H9 (cell line): ENCODE measurements at regions not wholly inside any gene's neighbourhood (a gene's known extent, or its start where the extent isn't known, plus 50 kb on each side); places are given as distances from the start of the nearest gene placed in this dataset.

ENCODE experiments used
- DNase-seq: peaks from one replicate; pipeline ENCODE4 v3.0.0-alpha.2; 2017
- H2AFZ ChIP-seq: one replicate; pipeline ENCODE4 v1.6.1; 2013; ENCODE audit warnings: mild to moderate bottlenecking, low read length, control low read depth, moderate library complexity
- H2AK5ac ChIP-seq: 2 replicates; pipeline ENCODE4 v1.6.1; 2013; ENCODE audit warnings: low read length, control low read depth, mixed read lengths; ENCODE audit not compliant: insufficient read length
- H2BK120ac ChIP-seq: one replicate; pipeline ENCODE4 v1.6.1; 2013; ENCODE audit warnings: low read depth, mild to moderate bottlenecking, low read length, control low read depth, inconsistent platforms; ENCODE audit not compliant: poor library complexity, severe bottlenecking
- H2BK12ac ChIP-seq: 2 replicates; pipeline ENCODE4 v1.6.1; 2013; ENCODE audit warnings: low read length, control low read depth, mixed read lengths, low read depth; ENCODE audit not compliant: insufficient read length
- H2BK15ac ChIP-seq: 2 replicates; pipeline ENCODE4 v1.6.1; 2013; ENCODE audit warnings: low read depth, low read length, control low read depth
- H2BK20ac ChIP-seq: one replicate; pipeline ENCODE4 v1.6.1; 2013; ENCODE audit warnings: low read depth, mild to moderate bottlenecking, low read length, control low read depth, inconsistent platforms; ENCODE audit not compliant: poor library complexity, severe bottlenecking
- H2BK5ac ChIP-seq: 2 replicates; pipeline ENCODE4 v1.6.1; 2013; ENCODE audit warnings: low read length, control low read depth, mixed read lengths; ENCODE audit not compliant: insufficient read length
- H3K14ac ChIP-seq: 2 replicates; pipeline ENCODE4 v1.6.1; 2013; ENCODE audit warnings: low read length, control low read depth; ENCODE audit not compliant: insufficient read depth
- H3K18ac ChIP-seq: 2 replicates; pipeline ENCODE4 v1.6.1; 2013; ENCODE audit warnings: low read depth, mild to moderate bottlenecking, mixed read lengths, low read length, control low read depth; ENCODE audit not compliant: insufficient read length
- H3K23ac ChIP-seq: 2 replicates; pipeline ENCODE4 v1.6.1; 2013; ENCODE audit warnings: low read length, control low read depth, mixed read lengths, low read depth; ENCODE audit not compliant: insufficient read length
- H3K23me2 ChIP-seq: 2 replicates; pipeline ENCODE4 v1.6.1; 2013; ENCODE audit warnings: low read depth, mild to moderate bottlenecking, mixed read lengths, low read length, control low read depth; ENCODE audit not compliant: insufficient read length, poor library complexity, severe bottlenecking
- H3K27ac ChIP-seq: 2 replicates; pipeline ENCODE4 v1.5.1; 2013; ENCODE audit warnings: low read length, control low read depth, mixed read lengths, low read depth; ENCODE audit not compliant: insufficient read length
- H3K27me3 ChIP-seq: 2 replicates; pipeline ENCODE4 v1.6.1; 2013; ENCODE audit warnings: low read length, control low read depth, inconsistent platforms; ENCODE audit not compliant: insufficient read depth
- H3K4ac ChIP-seq: 2 replicates; pipeline ENCODE4 v1.6.1; 2013; ENCODE audit warnings: low read depth, mild to moderate bottlenecking, control low read depth, inconsistent platforms, low read length, moderate library complexity
- H3K4me1 ChIP-seq: 2 replicates; pipeline ENCODE4 v1.6.1; 2013; ENCODE audit warnings: low read length, control low read depth, inconsistent platforms; ENCODE audit not compliant: insufficient read depth
- H3K4me2 ChIP-seq: 2 replicates; pipeline ENCODE4 v1.6.1; 2013; ENCODE audit warnings: low read length, control low read depth, mixed read lengths; ENCODE audit not compliant: insufficient read length, insufficient read depth
- H3K56ac ChIP-seq: 2 replicates; pipeline ENCODE4 v1.6.1; 2013; ENCODE audit warnings: low read depth, mild to moderate bottlenecking, mixed read lengths, low read length, control low read depth; ENCODE audit not compliant: insufficient read length
- H3K79me1 ChIP-seq: 2 replicates; pipeline ENCODE4 v1.6.1; 2013; ENCODE audit warnings: low read depth, mild to moderate bottlenecking, moderate library complexity, low read length, control low read depth, inconsistent platforms; ENCODE audit not compliant: insufficient read depth, poor library complexity, severe bottlenecking
- H3K79me2 ChIP-seq: 2 replicates; pipeline ENCODE4 v1.6.1; 2013; ENCODE audit warnings: low read length, control low read depth, inconsistent platforms; ENCODE audit not compliant: insufficient read depth
- H3K9ac ChIP-seq: 2 replicates; pipeline ENCODE4 v1.6.1; 2013; ENCODE audit warnings: low read length, control low read depth, mixed read lengths; ENCODE audit not compliant: insufficient read length; ENCODE audit errors: extremely low read depth
- H3K9me3 ChIP-seq: one replicate; pipeline ENCODE4 v1.6.1; 2013; ENCODE audit warnings: low read depth, low read length, inconsistent platforms; ENCODE audit not compliant: control insufficient read depth
- H3T11ph ChIP-seq: one replicate; pipeline ENCODE4 v1.6.1; 2013; ENCODE audit warnings: mild to moderate bottlenecking, low read length, control low read depth, inconsistent platforms
- H4K20me1 ChIP-seq: one replicate; pipeline ENCODE4 v1.6.1; 2013; ENCODE audit not compliant: control insufficient read depth, insufficient read length, insufficient read depth
- H4K5ac ChIP-seq: 2 replicates; pipeline ENCODE4 v1.6.1; 2013; ENCODE audit warnings: low read depth, mild to moderate bottlenecking, mixed read lengths, low read length, control low read depth; ENCODE audit not compliant: insufficient read length
- H4K8ac ChIP-seq: replicated peaks from 2 replicates; pipeline ENCODE4 v1.6.1; 2013; ENCODE audit warnings: low read length, control low read depth, mixed read lengths, low read depth; ENCODE audit not compliant: insufficient read length
- H4K91ac ChIP-seq: 2 replicates; pipeline ENCODE4 v1.6.1; 2013; ENCODE audit warnings: low read depth, mild to moderate bottlenecking, moderate library complexity, mixed read lengths, low read length, control low read depth; ENCODE audit not compliant: insufficient read length
- H3K27ac Mint-ChIP-seq, 3 experiments: 2 replicates in 2 of 3; 3 replicates in 1 of 3; pipeline ENCODE4 v1.8.0; 2020 to 2021; ENCODE audit warnings: mixed read lengths in 3 of 3, mild to moderate bottlenecking in 1 of 3, moderate library complexity in 1 of 3
- H3K27me3 Mint-ChIP-seq: 2 replicates; pipeline ENCODE4 v1.8.0; 2021; ENCODE audit warnings: low read depth, mild to moderate bottlenecking, moderate library complexity, mixed read lengths
- H3K36me3 Mint-ChIP-seq, 3 experiments: 2 replicates in 2 of 3; 3 replicates in 1 of 3; pipeline ENCODE4 v1.8.0; 2020 to 2021; ENCODE audit warnings: low read depth in 3 of 3, mixed read lengths in 3 of 3; ENCODE audit not compliant: insufficient read depth in 1 of 3
- H3K4me1 Mint-ChIP-seq, 2 experiments: 2 replicates each; pipeline ENCODE4 v1.8.0; 2020; ENCODE audit warnings: mixed read lengths in 2 of 2
- H3K4me3 Mint-ChIP-seq, 2 experiments: 2 replicates in 1 of 2; 3 replicates in 1 of 2; pipeline ENCODE4 v1.8.0; 2020 to 2021; ENCODE audit warnings: mild to moderate bottlenecking in 2 of 2, mixed read lengths in 2 of 2, moderate library complexity in 1 of 2
- H3K9me3 Mint-ChIP-seq, 2 experiments: 2 replicates in 1 of 2; 3 replicates in 1 of 2; pipeline ENCODE4 v1.8.0; 2020; ENCODE audit warnings: mild to moderate bottlenecking in 2 of 2, mixed read lengths in 2 of 2, moderate library complexity in 1 of 2
- CTCF ChIP-seq: fragments of 200-600 bp; sonication (generic); conservative IDR thresholded peaks from 3 replicates; pipeline ENCODE4 v1.8.0; 2021; ENCODE audit warnings: antibody characterized with exemption, mild to moderate bottlenecking
- WGBS: extraction: QIAGEN DNeasy Blood & Tissue Kit; methylation state at CpG from one replicate; pipeline ENCODE4 v1.1.7; 2013; ENCODE audit warnings: missing lambda C conversion rate, low lambda C conversion rate, mixed read lengths; ENCODE audit not compliant: insufficient read length; ENCODE audit errors: extremely low coverage; 5-methylcytosine and 5-hydroxymethylcytosine counted together

- no peak overlapping the region for H2BK12ac ChIP-seq
- H2BK5ac ChIP-seq, result no peak overlapping the region
- no peak overlapping the region for H4K8ac ChIP-seq
- H3K36me3 Mint-ChIP-seq, result 0 out of 7 replicates have a peak, but pooled peaks cover 0 to 6% (median 0%) of the 10 kb centered on the region in 3 experiments
- no peak overlapping the region for H3K4me3 Mint-ChIP-seq
- no peaks in the 10 kb centered on the region for H3K4me1 Mint-ChIP-seq
- no peaks in the 10 kb centered on the region for H4K20me1 ChIP-seq
- no peaks in the 10 kb centered on the region for H3K23me2 ChIP-seq
- H3K4ac ChIP-seq, result no peak overlapping the region
- no peaks in the 10 kb centered on the region for H3K9me3 ChIP-seq
- H3K56ac ChIP-seq, result no peak overlapping the region
- no peak overlapping the region for H2AK5ac ChIP-seq
- H3K79me2 ChIP-seq, result no peaks in the 10 kb centered on the region
- H3K79me1 ChIP-seq, result no peaks in the 10 kb centered on the region
- H2BK15ac ChIP-seq, result no peak overlapping the region
- no peak overlapping the region for H3T11ph ChIP-seq
- H3K18ac ChIP-seq, result no peak overlapping the region
- no peak overlapping the region for H2AFZ ChIP-seq
- H3K27me3 ChIP-seq, result no peaks in the 10 kb centered on the region
- no peak for DNase-seq
- no peak overlapping the region for H3K27ac ChIP-seq
- no peak for TF ChIP-seq CTCF
- no peak overlapping the region for H2BK20ac ChIP-seq
- no peak overlapping the region for H3K14ac ChIP-seq
- no peaks in the 10 kb centered on the region for H3K4me1 ChIP-seq
- H4K91ac ChIP-seq, result no peak overlapping the region
- no peak overlapping the region for H3K9ac ChIP-seq
- peaks cover 0 to 7% of the 10 kb centered on the region in 2 experiments; a peak in 1 of 5 replicates for H3K9me3 Mint-ChIP-seq
- no peak overlapping the region for H3K27ac Mint-ChIP-seq
- H3K4me2 ChIP-seq, result no peak overlapping the region
- no peaks in the 10 kb centered on the region for H3K27me3 Mint-ChIP-seq
- no peak overlapping the region for H2BK120ac ChIP-seq
- H3K23ac ChIP-seq, result no peak overlapping the region
- no peak overlapping the region for H4K5ac ChIP-seq
- no CpG with 5 or more reads among the region's 3 CpGs for WGBS
Measured at GRCh38 chr5:15433709-15434108, 66.3 kb upstream of the FBXL7 start.
